H9 (cell line): ENCODE measurements at regions not wholly inside any gene's neighbourhood (a gene's known extent, or its start where the extent isn't known, plus 50 kb on each side); places are given as distances from the start of the nearest gene placed in this dataset.

ENCODE experiments used
- DNase-seq: peaks from one replicate; pipeline ENCODE4 v3.0.0-alpha.2; 2017
- H2AFZ ChIP-seq: one replicate; pipeline ENCODE4 v1.6.1; 2013; ENCODE audit warnings: mild to moderate bottlenecking, low read length, control low read depth, moderate library complexity
- H2AK5ac ChIP-seq: 2 replicates; pipeline ENCODE4 v1.6.1; 2013; ENCODE audit warnings: low read length, control low read depth, mixed read lengths; ENCODE audit not compliant: insufficient read length
- H2BK120ac ChIP-seq: one replicate; pipeline ENCODE4 v1.6.1; 2013; ENCODE audit warnings: low read depth, mild to moderate bottlenecking, low read length, control low read depth, inconsistent platforms; ENCODE audit not compliant: poor library complexity, severe bottlenecking
- H2BK12ac ChIP-seq: 2 replicates; pipeline ENCODE4 v1.6.1; 2013; ENCODE audit warnings: low read length, control low read depth, mixed read lengths, low read depth; ENCODE audit not compliant: insufficient read length
- H2BK15ac ChIP-seq: 2 replicates; pipeline ENCODE4 v1.6.1; 2013; ENCODE audit warnings: low read depth, low read length, control low read depth
- H2BK20ac ChIP-seq: one replicate; pipeline ENCODE4 v1.6.1; 2013; ENCODE audit warnings: low read depth, mild to moderate bottlenecking, low read length, control low read depth, inconsistent platforms; ENCODE audit not compliant: poor library complexity, severe bottlenecking
- H2BK5ac ChIP-seq: 2 replicates; pipeline ENCODE4 v1.6.1; 2013; ENCODE audit warnings: low read length, control low read depth, mixed read lengths; ENCODE audit not compliant: insufficient read length
- H3K14ac ChIP-seq: 2 replicates; pipeline ENCODE4 v1.6.1; 2013; ENCODE audit warnings: low read length, control low read depth; ENCODE audit not compliant: insufficient read depth
- H3K18ac ChIP-seq: 2 replicates; pipeline ENCODE4 v1.6.1; 2013; ENCODE audit warnings: low read depth, mild to moderate bottlenecking, mixed read lengths, low read length, control low read depth; ENCODE audit not compliant: insufficient read length
- H3K23ac ChIP-seq: 2 replicates; pipeline ENCODE4 v1.6.1; 2013; ENCODE audit warnings: low read length, control low read depth, mixed read lengths, low read depth; ENCODE audit not compliant: insufficient read length
- H3K23me2 ChIP-seq: 2 replicates; pipeline ENCODE4 v1.6.1; 2013; ENCODE audit warnings: low read depth, mild to moderate bottlenecking, mixed read lengths, low read length, control low read depth; ENCODE audit not compliant: insufficient read length, poor library complexity, severe bottlenecking
- H3K27ac ChIP-seq: 2 replicates; pipeline ENCODE4 v1.5.1; 2013; ENCODE audit warnings: low read length, control low read depth, mixed read lengths, low read depth; ENCODE audit not compliant: insufficient read length
- H3K27me3 ChIP-seq: 2 replicates; pipeline ENCODE4 v1.6.1; 2013; ENCODE audit warnings: low read length, control low read depth, inconsistent platforms; ENCODE audit not compliant: insufficient read depth
- H3K4ac ChIP-seq: 2 replicates; pipeline ENCODE4 v1.6.1; 2013; ENCODE audit warnings: low read depth, mild to moderate bottlenecking, control low read depth, inconsistent platforms, low read length, moderate library complexity
- H3K4me1 ChIP-seq: 2 replicates; pipeline ENCODE4 v1.6.1; 2013; ENCODE audit warnings: low read length, control low read depth, inconsistent platforms; ENCODE audit not compliant: insufficient read depth
- H3K4me2 ChIP-seq: 2 replicates; pipeline ENCODE4 v1.6.1; 2013; ENCODE audit warnings: low read length, control low read depth, mixed read lengths; ENCODE audit not compliant: insufficient read length, insufficient read depth
- H3K56ac ChIP-seq: 2 replicates; pipeline ENCODE4 v1.6.1; 2013; ENCODE audit warnings: low read depth, mild to moderate bottlenecking, mixed read lengths, low read length, control low read depth; ENCODE audit not compliant: insufficient read length
- H3K79me1 ChIP-seq: 2 replicates; pipeline ENCODE4 v1.6.1; 2013; ENCODE audit warnings: low read depth, mild to moderate bottlenecking, moderate library complexity, low read length, control low read depth, inconsistent platforms; ENCODE audit not compliant: insufficient read depth, poor library complexity, severe bottlenecking
- H3K79me2 ChIP-seq: 2 replicates; pipeline ENCODE4 v1.6.1; 2013; ENCODE audit warnings: low read length, control low read depth, inconsistent platforms; ENCODE audit not compliant: insufficient read depth
- H3K9ac ChIP-seq: 2 replicates; pipeline ENCODE4 v1.6.1; 2013; ENCODE audit warnings: low read length, control low read depth, mixed read lengths; ENCODE audit not compliant: insufficient read length; ENCODE audit errors: extremely low read depth
- H3K9me3 ChIP-seq: one replicate; pipeline ENCODE4 v1.6.1; 2013; ENCODE audit warnings: low read depth, low read length, inconsistent platforms; ENCODE audit not compliant: control insufficient read depth
- H3T11ph ChIP-seq: one replicate; pipeline ENCODE4 v1.6.1; 2013; ENCODE audit warnings: mild to moderate bottlenecking, low read length, control low read depth, inconsistent platforms
- H4K20me1 ChIP-seq: one replicate; pipeline ENCODE4 v1.6.1; 2013; ENCODE audit not compliant: control insufficient read depth, insufficient read length, insufficient read depth
- H4K5ac ChIP-seq: 2 replicates; pipeline ENCODE4 v1.6.1; 2013; ENCODE audit warnings: low read depth, mild to moderate bottlenecking, mixed read lengths, low read length, control low read depth; ENCODE audit not compliant: insufficient read length
- H4K8ac ChIP-seq: replicated peaks from 2 replicates; pipeline ENCODE4 v1.6.1; 2013; ENCODE audit warnings: low read length, control low read depth, mixed read lengths, low read depth; ENCODE audit not compliant: insufficient read length
- H4K91ac ChIP-seq: 2 replicates; pipeline ENCODE4 v1.6.1; 2013; ENCODE audit warnings: low read depth, mild to moderate bottlenecking, moderate library complexity, mixed read lengths, low read length, control low read depth; ENCODE audit not compliant: insufficient read length
- H3K27ac Mint-ChIP-seq, 3 experiments: 2 replicates in 2 of 3; 3 replicates in 1 of 3; pipeline ENCODE4 v1.8.0; 2020 to 2021; ENCODE audit warnings: mixed read lengths in 3 of 3, mild to moderate bottlenecking in 1 of 3, moderate library complexity in 1 of 3
- H3K27me3 Mint-ChIP-seq: 2 replicates; pipeline ENCODE4 v1.8.0; 2021; ENCODE audit warnings: low read depth, mild to moderate bottlenecking, moderate library complexity, mixed read lengths
- H3K36me3 Mint-ChIP-seq, 3 experiments: 2 replicates in 2 of 3; 3 replicates in 1 of 3; pipeline ENCODE4 v1.8.0; 2020 to 2021; ENCODE audit warnings: low read depth in 3 of 3, mixed read lengths in 3 of 3; ENCODE audit not compliant: insufficient read depth in 1 of 3
- H3K4me1 Mint-ChIP-seq, 2 experiments: 2 replicates each; pipeline ENCODE4 v1.8.0; 2020; ENCODE audit warnings: mixed read lengths in 2 of 2
- H3K4me3 Mint-ChIP-seq, 2 experiments: 2 replicates in 1 of 2; 3 replicates in 1 of 2; pipeline ENCODE4 v1.8.0; 2020 to 2021; ENCODE audit warnings: mild to moderate bottlenecking in 2 of 2, mixed read lengths in 2 of 2, moderate library complexity in 1 of 2
- H3K9me3 Mint-ChIP-seq, 2 experiments: 2 replicates in 1 of 2; 3 replicates in 1 of 2; pipeline ENCODE4 v1.8.0; 2020; ENCODE audit warnings: mild to moderate bottlenecking in 2 of 2, mixed read lengths in 2 of 2, moderate library complexity in 1 of 2
- WGBS: extraction: QIAGEN DNeasy Blood & Tissue Kit; methylation state at CpG from one replicate; pipeline ENCODE4 v1.1.7; 2013; ENCODE audit warnings: missing lambda C conversion rate, low lambda C conversion rate, mixed read lengths; ENCODE audit not compliant: insufficient read length; ENCODE audit errors: extremely low coverage; 5-methylcytosine and 5-hydroxymethylcytosine counted together
- TF ChIP-seq, protein P1 (sequence below): fragments of 200-600 bp; sonication (generic); conservative IDR thresholded peaks from 3 replicates; pipeline ENCODE4 v1.8.0; 2021; ENCODE audit warnings: antibody characterized with exemption, mild to moderate bottlenecking

DNA sequence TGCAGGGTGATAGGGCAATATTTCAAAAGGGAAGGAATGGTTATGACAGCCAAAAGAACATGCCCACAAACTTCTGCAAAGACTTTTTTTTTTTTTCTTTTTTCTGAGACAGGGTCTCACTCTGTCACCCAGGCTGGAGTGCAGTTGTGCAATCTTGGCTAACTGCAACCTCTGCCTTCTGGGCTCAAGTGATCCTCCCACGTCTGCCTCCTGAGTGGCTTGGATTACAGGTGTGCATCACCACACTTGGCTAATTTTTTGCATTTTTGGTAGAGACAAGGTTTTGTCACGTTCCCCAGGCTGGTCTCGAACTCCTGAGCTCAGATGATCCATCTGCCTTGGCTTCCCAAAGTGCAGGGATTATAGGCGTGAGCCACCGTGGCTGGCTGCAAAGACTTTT is 117.6 kb upstream of the ADGRF1 start:
- no peak overlapping the region for H2BK15ac ChIP-seq
- H3K36me3 Mint-ChIP-seq: no peaks in the 10 kb centered on the region
- H3K27ac Mint-ChIP-seq: no peak overlapping the region
- no peak overlapping the region for H2BK12ac ChIP-seq
- no peaks in the 10 kb centered on the region for H3K23me2 ChIP-seq
- H2AK5ac ChIP-seq: no peak overlapping the region
- H3K18ac ChIP-seq: no peak overlapping the region
- no peak overlapping the region for H2BK120ac ChIP-seq
- H4K5ac ChIP-seq: no peak overlapping the region
- no peaks in the 10 kb centered on the region for H4K20me1 ChIP-seq
- no CpG with 5 or more reads among the region's 5 CpGs for WGBS
- H3K27ac ChIP-seq: no peak overlapping the region
- H3K9ac ChIP-seq: no peak overlapping the region
- no peaks in the 10 kb centered on the region for H3K9me3 Mint-ChIP-seq
- no peak overlapping the region for H3T11ph ChIP-seq
- no peaks in the 10 kb centered on the region for H3K79me2 ChIP-seq
- no peak overlapping the region for H4K91ac ChIP-seq
- H3K56ac ChIP-seq: no peak overlapping the region
- H2AFZ ChIP-seq: no peak overlapping the region
- H2BK20ac ChIP-seq: no peak overlapping the region
- H3K4me1 Mint-ChIP-seq: peaks cover 4 to 5% of the 10 kb centered on the region in 2 experiments; a peak in 1 of 4 replicates
- H3K27me3 ChIP-seq: no peaks in the 10 kb centered on the region
- H3K4me1 ChIP-seq: no peaks in the 10 kb centered on the region
- no peaks in the 10 kb centered on the region for H3K79me1 ChIP-seq
- H3K4me3 Mint-ChIP-seq: no peak overlapping the region
- no peak overlapping the region for H4K8ac ChIP-seq
- H3K4me2 ChIP-seq: no peak overlapping the region
- no peak overlapping the region for H3K4ac ChIP-seq
- H3K23ac ChIP-seq: no peak overlapping the region
- H3K9me3 ChIP-seq: no peaks in the 10 kb centered on the region
- no peaks in the 10 kb centered on the region for H3K27me3 Mint-ChIP-seq
- no peak overlapping the region for H2BK5ac ChIP-seq
- H3K14ac ChIP-seq: no peak overlapping the region
- no peak for DNase-seq
- TF ChIP-seq, protein P1, sequence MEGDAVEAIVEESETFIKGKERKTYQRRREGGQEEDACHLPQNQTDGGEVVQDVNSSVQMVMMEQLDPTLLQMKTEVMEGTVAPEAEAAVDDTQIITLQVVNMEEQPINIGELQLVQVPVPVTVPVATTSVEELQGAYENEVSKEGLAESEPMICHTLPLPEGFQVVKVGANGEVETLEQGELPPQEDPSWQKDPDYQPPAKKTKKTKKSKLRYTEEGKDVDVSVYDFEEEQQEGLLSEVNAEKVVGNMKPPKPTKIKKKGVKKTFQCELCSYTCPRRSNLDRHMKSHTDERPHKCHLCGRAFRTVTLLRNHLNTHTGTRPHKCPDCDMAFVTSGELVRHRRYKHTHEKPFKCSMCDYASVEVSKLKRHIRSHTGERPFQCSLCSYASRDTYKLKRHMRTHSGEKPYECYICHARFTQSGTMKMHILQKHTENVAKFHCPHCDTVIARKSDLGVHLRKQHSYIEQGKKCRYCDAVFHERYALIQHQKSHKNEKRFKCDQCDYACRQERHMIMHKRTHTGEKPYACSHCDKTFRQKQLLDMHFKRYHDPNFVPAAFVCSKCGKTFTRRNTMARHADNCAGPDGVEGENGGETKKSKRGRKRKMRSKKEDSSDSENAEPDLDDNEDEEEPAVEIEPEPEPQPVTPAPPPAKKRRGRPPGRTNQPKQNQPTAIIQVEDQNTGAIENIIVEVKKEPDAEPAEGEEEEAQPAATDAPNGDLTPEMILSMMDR: no peak
